ENCODE measurements at regions not wholly inside any gene's neighbourhood (a gene's known extent, or its start where the extent isn't known, plus 50 kb on each side); places are given as distances from the start of the nearest gene placed in this dataset.

DNA sequence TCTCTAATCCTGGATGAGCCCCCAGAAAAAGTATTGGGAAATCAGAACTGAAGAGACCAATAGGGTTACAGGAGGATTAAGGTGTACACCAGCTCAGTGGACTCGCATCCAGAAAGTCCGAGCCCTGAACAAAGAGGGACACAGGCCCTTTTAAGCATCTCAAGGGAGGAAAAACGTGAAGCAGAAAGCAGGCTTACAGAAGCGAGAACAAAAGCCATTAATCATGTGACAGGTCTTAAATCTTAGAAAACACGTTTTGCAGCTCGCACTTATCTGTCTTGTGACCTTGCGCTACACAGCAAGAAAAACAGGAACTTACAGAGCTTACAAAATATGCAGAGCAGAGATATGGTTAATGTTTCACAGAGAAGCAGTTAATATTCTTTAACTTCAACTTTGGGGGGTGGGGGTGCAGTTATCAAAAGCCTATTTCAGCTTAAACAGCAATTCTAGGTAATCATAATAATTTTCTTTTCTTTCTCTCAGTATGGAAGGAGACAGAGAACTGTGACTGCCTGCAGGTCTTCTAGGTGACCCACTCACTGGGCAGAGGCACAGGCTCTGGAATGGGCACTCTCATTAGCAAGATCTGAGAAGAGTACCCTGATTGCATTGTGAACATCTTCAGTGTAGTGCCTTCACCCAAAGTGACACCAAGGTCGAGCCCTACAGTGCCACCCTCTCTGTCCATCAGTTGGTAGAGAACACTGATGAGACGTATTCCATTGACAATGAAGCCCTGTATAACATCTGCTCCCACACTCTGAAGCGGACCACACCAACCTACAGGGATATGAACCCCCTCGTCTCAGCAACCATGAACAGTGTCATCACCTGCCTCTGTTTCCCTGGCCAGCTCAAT, 65.0 kb upstream of the MOCS1 start:
- Mint-ChIP-seq H3K27ac (ENCODE audit: unreplicated experiment) (no peak overlapping the region), H3K27me3 (ENCODE audit: unreplicated experiment) (peaks cover 3% of the 10 kb centered on the region), H3K9me3 (ENCODE audit: unreplicated experiment) (peaks cover 21% of the 10 kb centered on the region), H3K4me3 (ENCODE audit: unreplicated experiment) (no peak overlapping the region), H3K4me1 (ENCODE audit: unreplicated experiment) (no peaks in the 10 kb centered on the region), H3K36me3 (ENCODE audit: low read depth, unreplicated experiment) (peaks cover 12% of the 10 kb centered on the region)
- no peak for TF ChIP-seq CTCF (IDR thresholded peaks at IDR 0.05; ENCODE audit: unreplicated experiment)
- DNase-seq (ENCODE audit: low spot score): no peak

DNA sequence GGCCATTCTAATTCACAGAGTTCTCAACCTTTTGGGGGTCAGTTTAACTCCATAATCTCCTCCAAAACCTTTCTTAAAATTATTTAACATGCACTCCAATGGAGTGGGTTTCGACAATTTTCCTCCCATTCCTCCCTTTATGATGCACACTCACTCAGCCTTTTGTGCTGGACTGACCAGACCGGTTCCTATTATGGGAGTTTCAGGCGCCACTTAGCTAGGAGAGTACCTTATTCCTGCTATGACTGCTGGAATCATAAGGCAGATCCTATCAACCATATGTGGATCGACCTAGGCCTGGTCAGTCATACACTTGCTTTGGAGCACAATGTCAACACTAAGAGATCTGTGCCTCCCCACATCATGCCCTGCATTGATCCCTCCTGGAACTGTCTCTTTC, 63.9 kb upstream of the MOCS1 start:
- Mint-ChIP-seq H3K27ac (ENCODE audit: unreplicated experiment) (no peak overlapping the region), H3K27me3 (ENCODE audit: unreplicated experiment) (peaks cover 3% of the 10 kb centered on the region), H3K4me1 (ENCODE audit: unreplicated experiment) (no peaks in the 10 kb centered on the region), H3K9me3 (ENCODE audit: unreplicated experiment) (peaks cover 21% of the 10 kb centered on the region), H3K36me3 (ENCODE audit: low read depth, unreplicated experiment) (peaks cover 12% of the 10 kb centered on the region), H3K4me3 (ENCODE audit: unreplicated experiment) (no peak overlapping the region)
- TF ChIP-seq CTCF (IDR thresholded peaks at IDR 0.05; ENCODE audit: unreplicated experiment): no peak
- DNase-seq (ENCODE audit: low spot score): no peak

DNA sequence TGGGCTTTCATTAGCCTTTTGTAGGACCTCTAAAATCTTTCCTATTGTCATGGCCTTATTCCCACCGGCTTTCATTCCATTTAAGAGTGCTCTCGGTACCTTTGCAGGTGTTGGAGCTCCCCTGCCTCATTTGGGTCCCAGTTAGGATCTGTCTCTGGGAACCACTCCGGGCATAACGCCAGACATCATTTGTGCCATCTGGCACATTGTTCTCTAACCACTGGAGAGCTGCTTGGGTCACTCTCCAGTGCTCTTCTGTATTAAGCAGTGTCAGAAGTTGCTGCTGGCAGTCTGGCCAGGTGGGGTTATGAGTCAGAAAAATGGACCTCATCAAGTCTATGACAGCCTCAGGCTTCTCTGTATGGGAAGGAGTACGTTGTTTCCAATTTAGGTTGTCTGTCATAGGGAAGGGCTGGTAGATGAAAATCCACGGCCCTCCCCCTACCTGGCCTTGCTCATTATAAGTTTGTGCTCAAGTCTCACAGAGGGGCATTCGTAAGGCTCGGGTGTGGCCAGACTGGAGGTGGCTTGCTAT, 62.9 kb upstream of the MOCS1 start:
- no peak for TF ChIP-seq CTCF (IDR thresholded peaks at IDR 0.05; ENCODE audit: unreplicated experiment)
- no peaks in the 10 kb centered on the region for H3K4me1 Mint-ChIP-seq (ENCODE audit: unreplicated experiment)
- no peak overlapping the region for H3K27ac Mint-ChIP-seq (ENCODE audit: unreplicated experiment)
- H3K27me3 Mint-ChIP-seq (ENCODE audit: unreplicated experiment): peaks cover 3% of the 10 kb centered on the region
- no peak for DNase-seq (ENCODE audit: low spot score)
- peaks cover 21% of the 10 kb centered on the region for H3K9me3 Mint-ChIP-seq (ENCODE audit: unreplicated experiment)
- peaks cover 12% of the 10 kb centered on the region for H3K36me3 Mint-ChIP-seq (ENCODE audit: low read depth, unreplicated experiment)
- no peak overlapping the region for H3K4me3 Mint-ChIP-seq (ENCODE audit: unreplicated experiment)

DNA sequence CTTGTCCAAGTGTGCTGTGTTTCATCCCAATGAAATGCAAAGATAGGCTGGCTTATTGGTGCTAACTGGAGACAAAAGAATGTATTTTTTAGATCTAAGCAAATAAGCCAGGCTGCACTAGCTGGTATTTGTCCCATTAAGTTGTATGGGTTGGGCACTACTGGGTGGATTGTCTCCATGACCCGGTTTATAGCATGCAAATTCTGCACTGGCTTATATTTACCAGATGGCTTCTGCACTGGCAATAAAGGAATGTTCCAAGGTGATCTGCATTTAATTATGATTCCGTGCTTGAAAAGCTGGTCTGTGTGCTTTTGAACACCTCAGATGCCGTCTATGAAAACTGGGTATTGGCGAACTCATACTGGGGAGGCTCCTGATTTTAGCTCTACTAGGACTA, 61.4 kb upstream of the MOCS1 start:
- H3K27me3 Mint-ChIP-seq (ENCODE audit: unreplicated experiment): peaks cover 3% of the 10 kb centered on the region
- no peak for DNase-seq (ENCODE audit: low spot score)
- peaks cover 12% of the 10 kb centered on the region for H3K36me3 Mint-ChIP-seq (ENCODE audit: low read depth, unreplicated experiment)
- H3K4me1 Mint-ChIP-seq (ENCODE audit: unreplicated experiment): no peaks in the 10 kb centered on the region
- no peak overlapping the region for H3K27ac Mint-ChIP-seq (ENCODE audit: unreplicated experiment)
- H3K9me3 Mint-ChIP-seq (ENCODE audit: unreplicated experiment): peaks cover 21% of the 10 kb centered on the region
- no peak overlapping the region for H3K4me3 Mint-ChIP-seq (ENCODE audit: unreplicated experiment)
- TF ChIP-seq CTCF (IDR thresholded peaks at IDR 0.05; ENCODE audit: unreplicated experiment): no peak
